Astrocyte of the cerebellum (primary cell): ENCODE measurements at regions not wholly inside any gene's neighbourhood (a gene's known extent, or its start where the extent isn't known, plus 50 kb on each side); places are given as distances from the start of the nearest gene placed in this dataset.

Source experiments
- DNase-seq: peaks from one replicate; pipeline ENCODE4 v3.0.0-alpha.2; 2011; ENCODE audit warnings: low read depth
- H3K4me3 ChIP-seq: 2 replicates; pipeline ENCODE4 v1.5.1; 2011; ENCODE audit warnings: mild to moderate bottlenecking, low read depth, low read length, moderate library complexity
- CTCF ChIP-seq: IDR thresholded peaks from 2 replicates; pipeline ENCODE4 v1.5.1; 2012; ENCODE audit warnings: low read length, low read depth, moderate library complexity, mild to moderate bottlenecking; ENCODE audit errors: missing control alignments
- in situ Hi-C: cut with HindIII; loops from 2 replicates; pipeline ENCODE4 v1.10.0; 2017; ENCODE audit warnings: low sequenced_read_pairs

GRCh38 chr11:81888391-81888790 lies 845.3 kb downstream of the FAM181B start:
- no peak overlapping the region for H3K4me3 ChIP-seq
- no peak for TF ChIP-seq CTCF
- DNase-seq, result no peak
- in situ Hi-C loops, result no loop called here

- in situ Hi-C loops, result no loop called here
- H3K4me3 ChIP-seq, result no peak overlapping the region
- DNase-seq, result no peak
- no peak for TF ChIP-seq CTCF
Observed at GRCh38 chr11:81887671-81888070, 846.0 kb downstream of the FAM181B start.

- H3K4me3 ChIP-seq, result no peak overlapping the region
- in situ Hi-C loops, result no loop called here
- no peak for TF ChIP-seq CTCF
Observed at GRCh38 chr11:81886406-81887075, 847.1 kb downstream of the FAM181B start.

GRCh38 chr11:81874635-81875034 lies 859.0 kb downstream of the FAM181B start:
- in situ Hi-C loops, result no loop called here
- no peak for DNase-seq
- H3K4me3 ChIP-seq, result no peak overlapping the region

More at GRCh38 chr11:81886406-81887075, 847.1 kb downstream of the FAM181B start:
- DNase-seq, result no peak

GRCh38 chr11:81870815-81871214 lies 862.8 kb downstream of the FAM181B start:
- in situ Hi-C loops, result no loop called here
- H3K4me3 ChIP-seq, result no peak overlapping the region

More at GRCh38 chr11:81874635-81875034, 859.0 kb downstream of the FAM181B start:
- no peak for TF ChIP-seq CTCF

GRCh38 chr11:81870066-81870412 lies 863.6 kb downstream of the FAM181B start:
- H3K4me3 ChIP-seq, result no peak overlapping the region
- no peak for TF ChIP-seq CTCF
- no peak for DNase-seq
- in situ Hi-C loops, result no loop called here

More at GRCh38 chr11:81870815-81871214, 862.8 kb downstream of the FAM181B start:
- no peak for TF ChIP-seq CTCF
- no peak for DNase-seq
